Left lung (tissue), 4 donors: ENCODE measurements at regions not wholly inside any gene's neighbourhood (a gene's known extent, or its start where the extent isn't known, plus 50 kb on each side); places are given as distances from the start of the nearest gene placed in this dataset.

Source experiments
- ATAC-seq: fragments of 200-7000 bp; cut with Tn5 transposase; one replicate; pipeline ENCODE4 v1.9.1; 2020; ENCODE audit warnings: moderate library complexity
- DNase-seq, 4 donors: peaks; one replicate each; pipeline ENCODE4 v3.0.0-alpha.2; 2013 to 2020
- H3K27ac ChIP-seq, 2 donors: fragments of 200-600 bp; sonication (generic) in 1 of 2; one replicate each; pipeline versions ENCODE4 v1.5.0 to v1.8.0; 2020 to 2021
- H3K27me3 ChIP-seq, 2 donors: fragments of 200-600 bp; sonication (generic) in 1 of 2; one replicate each; pipeline versions ENCODE4 v1.5.0 to v1.8.0; 2020 to 2021
- H3K36me3 ChIP-seq, 2 donors: fragments of 200-600 bp; sonication (generic) in 1 of 2; one replicate each; pipeline versions ENCODE4 v1.5.0 to v1.8.0; 2020 to 2021
- H3K4me1 ChIP-seq, 2 donors: fragments of 200-600 bp; one replicate each; pipeline ENCODE4 v1.8.0; 2021
- H3K4me3 ChIP-seq, 2 donors: fragments of 200-600 bp; sonication (generic) in 1 of 2; one replicate each; pipeline versions ENCODE4 v1.5.0 to v1.8.0; 2020 to 2021; ENCODE audit warnings: mild to moderate bottlenecking in 1 of 2
- H3K9me3 ChIP-seq, 2 donors: fragments of 200-600 bp; sonication (generic) in 1 of 2; one replicate each; pipeline versions ENCODE4 v1.5.0 to v1.8.0; 2020 to 2021
- CTCF ChIP-seq, 2 donors: fragments of 200-600 bp; sonication (generic) in 1 of 2; IDR thresholded peaks; one replicate each; pipeline versions ENCODE4 v1.5.0 to v1.8.0; 2021; ENCODE audit warnings: antibody characterized with exemption in 2 of 2
- intact Hi-C, 2 donors: fragments of 100-400 bp; cut with DNase I; formaldehyde crosslinking; loops; one replicate each; pipeline versions ENCODE4 v1.11.2 to v1.14.2; 2022
- donor health status: DM: no; HTN: yes; CAD: no.
- donor health status: DM: no; HTN: no; CAD: no.

GRCh38 chr4:3667258-3667657 is 98.9 kb upstream of the ADRA2C start:
- no peak for TF ChIP-seq CTCF (IDR thresholded peaks at IDR 0.05)
- intact Hi-C loops = no loop called here
- Histone ChIP-seq H3K27me3 (peaks cover 0 to 10% of the 10 kb centered on the region in 2 donors), H3K27ac (no peak overlapping the region), H3K36me3 (no peaks in the 10 kb centered on the region), H3K9me3 (peaks cover 0 to 11% of the 10 kb centered on the region in 2 donors), H3K4me1 (no peaks in the 10 kb centered on the region), H3K4me3 (no peak overlapping the region)
- no peak for DNase-seq
- no peak for ATAC-seq

- Histone ChIP-seq H3K4me1 (no peaks in the 10 kb centered on the region), H3K27me3 (peaks cover 0 to 19% of the 10 kb centered on the region in 2 donors), H3K36me3 (no peaks in the 10 kb centered on the region), H3K27ac (no peak overlapping the region), H3K9me3 (peaks cover 0 to 11% of the 10 kb centered on the region in 2 donors), H3K4me3 (no peak overlapping the region)
- no peak for DNase-seq
- intact Hi-C loops = no loop called here
- ATAC-seq = no peak
- TF ChIP-seq CTCF (IDR thresholded peaks at IDR 0.05) = no peak
Observed at GRCh38 chr4:3666263-3666662, 99.9 kb upstream of the ADRA2C start.

- Histone ChIP-seq H3K27ac (no peak overlapping the region), H3K36me3 (no peaks in the 10 kb centered on the region), H3K4me3 (no peak overlapping the region), H3K27me3 (peaks cover 0 to 25% of the 10 kb centered on the region in 2 donors), H3K4me1 (no peaks in the 10 kb centered on the region), H3K9me3 (peaks cover 0 to 11% of the 10 kb centered on the region in 2 donors)
- TF ChIP-seq CTCF (IDR thresholded peaks at IDR 0.05) = no peak
- DNase-seq (no peak), ATAC-seq (no peak)
- intact Hi-C loops = no loop called here
Observed at GRCh38 chr4:3665360-3665891, 100.8 kb upstream of the ADRA2C start.

- H3K27ac ChIP-seq = no peak overlapping the region
- no peaks in the 10 kb centered on the region for H3K36me3 ChIP-seq
- TF ChIP-seq CTCF (IDR thresholded peaks at IDR 0.05) = no peak
- DNase-seq = peak in 1 of 4 donors; percentile 57
- H3K9me3 ChIP-seq = peaks cover 0 to 11% of the 10 kb centered on the region in 2 donors
- no peaks in the 10 kb centered on the region for H3K4me1 ChIP-seq
- H3K27me3 ChIP-seq = peaks cover 0 to 41% of the 10 kb centered on the region in 2 donors
- no peak for ATAC-seq
- H3K4me3 ChIP-seq = no peak overlapping the region
- intact Hi-C loops = no loop called here
Observed at GRCh38 chr4:3663791-3664190, 102.4 kb upstream of the ADRA2C start.

GRCh38 chr4:3662516-3662915 is 103.7 kb upstream of the ADRA2C start:
- intact Hi-C loops = no loop called here
- no peak overlapping the region for H3K4me3 ChIP-seq
- peaks cover 0 to 54% of the 10 kb centered on the region in 2 donors for H3K27me3 ChIP-seq
- ATAC-seq (no peak), DNase-seq (peak in 1 of 4 donors; percentile 62)
- no peaks in the 10 kb centered on the region for H3K36me3 ChIP-seq
- no peak overlapping the region for H3K27ac ChIP-seq
- H3K9me3 ChIP-seq = peaks cover 0 to 10% of the 10 kb centered on the region in 2 donors
- H3K4me1 ChIP-seq = no peaks in the 10 kb centered on the region
- no peak for TF ChIP-seq CTCF (IDR thresholded peaks at IDR 0.05)
